Tibial nerve (tissue), 4 donors: ENCODE measurements at regions not wholly inside any gene's neighbourhood (a gene's known extent, or its start where the extent isn't known, plus 50 kb on each side); places are given as distances from the start of the nearest gene placed in this dataset.

ENCODE experiments used
- CTCF ChIP-seq, 5 experiments: fragments of 200-600 bp in 3 of 5; fragments of 450-650 bp in 2 of 5; sonication (generic) in 3 of 5; IDR thresholded peaks; one replicate each; pipeline ENCODE4 v1.5.1; 2016 to 2019; ENCODE audit warnings: antibody characterized with exemption in 5 of 5, mild to moderate bottlenecking in 3 of 5, moderate library complexity in 2 of 5
- EP300 ChIP-seq, 2 donors: sonication (generic); formaldehyde crosslinking; IDR thresholded peaks; one replicate each; pipeline ENCODE4 v1.6.1; 2017; ENCODE audit warnings: antibody characterized with exemption in 2 of 2, mild to moderate bottlenecking in 1 of 2

DNA sequence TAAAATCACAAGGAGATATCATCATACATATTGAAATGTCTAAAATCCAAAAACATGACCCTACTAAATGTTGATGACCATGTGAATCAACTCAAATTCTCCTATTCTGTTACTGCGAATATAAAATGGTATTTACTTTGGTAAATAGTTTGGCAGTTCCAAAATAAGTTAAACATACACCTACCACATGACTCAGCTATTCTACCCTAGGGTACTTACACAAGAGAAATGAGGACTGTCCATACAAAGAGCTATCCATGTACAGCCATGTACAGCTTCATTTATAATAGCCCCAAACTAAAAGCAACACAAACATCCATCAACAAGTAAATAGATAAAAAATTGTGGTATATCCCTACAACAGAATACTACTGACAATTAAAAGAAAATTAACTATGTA lies 346.1 kb upstream of the TENM4 start:
- TF ChIP-seq CTCF (IDR thresholded peaks at IDR 0.05), result no peak
- no peak for TF ChIP-seq EP300 (IDR thresholded peaks at IDR 0.05)
